ENCODE measurements at regions not wholly inside any gene's neighbourhood (a gene's known extent, or its start where the extent isn't known, plus 50 kb on each side); places are given as distances from the start of the nearest gene placed in this dataset.

- Histone ChIP-seq H3K4me1 (ENCODE audit: insufficient read depth) (no peaks in the 10 kb centered on the region), H3K4me3 (no peak overlapping the region), H3K27ac (no peak overlapping the region), H3K27me3 (no peaks in the 10 kb centered on the region), H3K9me3 (no peaks in the 10 kb centered on the region), H3K36me3 (no peaks in the 10 kb centered on the region)
- intact Hi-C loops (cut with DNase I): no loop called here
- WGBS, 3 donors: 66 to 69% (median 67%) methylated on average over 21 of the region's 21 CpGs
- no peak for DNase-seq
- no peak for TF ChIP-seq POLR2A (IDR thresholded peaks at IDR 0.05)
- TF ChIP-seq, protein P1, sequence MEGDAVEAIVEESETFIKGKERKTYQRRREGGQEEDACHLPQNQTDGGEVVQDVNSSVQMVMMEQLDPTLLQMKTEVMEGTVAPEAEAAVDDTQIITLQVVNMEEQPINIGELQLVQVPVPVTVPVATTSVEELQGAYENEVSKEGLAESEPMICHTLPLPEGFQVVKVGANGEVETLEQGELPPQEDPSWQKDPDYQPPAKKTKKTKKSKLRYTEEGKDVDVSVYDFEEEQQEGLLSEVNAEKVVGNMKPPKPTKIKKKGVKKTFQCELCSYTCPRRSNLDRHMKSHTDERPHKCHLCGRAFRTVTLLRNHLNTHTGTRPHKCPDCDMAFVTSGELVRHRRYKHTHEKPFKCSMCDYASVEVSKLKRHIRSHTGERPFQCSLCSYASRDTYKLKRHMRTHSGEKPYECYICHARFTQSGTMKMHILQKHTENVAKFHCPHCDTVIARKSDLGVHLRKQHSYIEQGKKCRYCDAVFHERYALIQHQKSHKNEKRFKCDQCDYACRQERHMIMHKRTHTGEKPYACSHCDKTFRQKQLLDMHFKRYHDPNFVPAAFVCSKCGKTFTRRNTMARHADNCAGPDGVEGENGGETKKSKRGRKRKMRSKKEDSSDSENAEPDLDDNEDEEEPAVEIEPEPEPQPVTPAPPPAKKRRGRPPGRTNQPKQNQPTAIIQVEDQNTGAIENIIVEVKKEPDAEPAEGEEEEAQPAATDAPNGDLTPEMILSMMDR (IDR thresholded peaks at IDR 0.05): no peak
- no peak for TF ChIP-seq EP300 (IDR thresholded peaks at IDR 0.05)
These were observed 305.1 kb downstream of the CTTN start for GRCh38 chr11:70703141-70704064.

- Histone ChIP-seq H3K36me3 (no peaks in the 10 kb centered on the region), H3K4me3 (no peak overlapping the region), H3K9me3 (no peaks in the 10 kb centered on the region), H3K27ac (no peak overlapping the region), H3K27me3 (no peaks in the 10 kb centered on the region), H3K4me1 (ENCODE audit: insufficient read depth) (no peaks in the 10 kb centered on the region)
- intact Hi-C loops (cut with DNase I): no loop called here
- no peak for DNase-seq
- TF ChIP-seq POLR2A (IDR thresholded peaks at IDR 0.05) (no peak), EP300 (IDR thresholded peaks at IDR 0.05) (no peak)
- TF ChIP-seq, protein P1 (IDR thresholded peaks at IDR 0.05): no peak
These were observed 306.8 kb downstream of the CTTN start for GRCh38 chr11:70705097-70705496.

GRCh38 chr11:70705930-70706329, 307.6 kb downstream of the CTTN start:
- no peak overlapping the region for H3K4me3 ChIP-seq
- no peaks in the 10 kb centered on the region for H3K4me1 ChIP-seq (ENCODE audit: insufficient read depth)
- H3K9me3 ChIP-seq: no peaks in the 10 kb centered on the region
- intact Hi-C loops (cut with DNase I): no loop called here
- no peak overlapping the region for H3K27ac ChIP-seq
- no peaks in the 10 kb centered on the region for H3K36me3 ChIP-seq
- 61 to 76% (median 71%) methylated on average over 10 of the region's 10 CpGs for WGBS, 3 donors
- TF ChIP-seq POLR2A (IDR thresholded peaks at IDR 0.05): no peak
- DNase-seq: no peak
- no peaks in the 10 kb centered on the region for H3K27me3 ChIP-seq

DNA sequence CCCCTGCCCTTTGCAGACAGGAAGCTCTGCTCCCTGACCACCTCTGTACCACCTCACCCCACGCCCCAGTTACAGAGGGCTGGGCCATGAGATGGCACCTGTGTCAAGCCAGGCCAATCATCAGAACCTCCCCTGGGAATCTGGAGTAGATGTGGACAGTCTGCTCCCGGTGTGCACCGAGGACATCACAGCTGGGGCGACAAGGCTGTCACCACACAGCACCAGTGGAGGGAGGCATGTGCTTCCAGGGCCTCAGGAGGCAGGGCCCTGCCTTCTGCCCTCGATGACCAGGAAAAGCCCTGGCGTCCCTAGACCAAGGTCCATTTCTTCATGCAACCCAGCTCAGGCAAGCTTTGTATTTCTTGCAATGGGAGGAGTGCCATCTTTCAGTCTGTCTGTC, 309.5 kb downstream of the CTTN start:
- Histone ChIP-seq H3K27me3 (no peaks in the 10 kb centered on the region), H3K4me3 (no peak overlapping the region), H3K9me3 (no peaks in the 10 kb centered on the region), H3K36me3 (no peaks in the 10 kb centered on the region), H3K4me1 (ENCODE audit: insufficient read depth) (no peaks in the 10 kb centered on the region), H3K27ac (no peak overlapping the region)
- intact Hi-C loops (cut with DNase I): no loop called here
- WGBS, 3 donors: 74 to 91% (median 78%) methylated on average over 6 of the region's 6 CpGs
- DNase-seq: no peak
- TF ChIP-seq POLR2A (IDR thresholded peaks at IDR 0.05): no peak
- TF ChIP-seq EP300 (IDR thresholded peaks at IDR 0.05): no peak

DNA sequence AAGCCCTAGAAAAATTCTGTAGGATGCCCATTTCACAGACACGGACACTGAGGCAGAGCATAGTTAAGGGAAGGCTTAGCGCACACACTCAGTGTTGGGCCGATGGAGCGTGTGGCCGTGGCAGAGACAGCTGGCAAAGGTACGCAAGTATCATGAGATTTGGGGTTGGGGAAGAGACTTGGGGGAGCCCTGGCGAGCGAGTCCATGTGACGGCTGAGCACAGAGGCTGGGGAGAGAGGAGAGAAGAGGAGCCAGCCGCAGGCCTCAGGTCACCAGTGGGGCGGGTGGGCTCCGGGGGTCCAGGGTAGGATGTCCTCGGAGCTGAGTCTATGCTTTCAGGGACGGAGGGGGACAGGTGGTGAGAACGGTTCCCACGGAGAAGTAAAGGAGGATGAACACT, 311.3 kb downstream of the CTTN start:
- 86 to 88% (median 86%) methylated on average over 16 of the region's 16 CpGs for WGBS, 3 donors
- no peak for DNase-seq
- intact Hi-C loops (cut with DNase I): no loop called here
- H3K4me3 ChIP-seq: no peak overlapping the region
- H3K27ac ChIP-seq: no peak overlapping the region
- H3K27me3 ChIP-seq: no peaks in the 10 kb centered on the region
- H3K4me1 ChIP-seq (ENCODE audit: insufficient read depth): no peaks in the 10 kb centered on the region
- H3K36me3 ChIP-seq: no peaks in the 10 kb centered on the region
- TF ChIP-seq EP300 (IDR thresholded peaks at IDR 0.05) (no peak), POLR2A (IDR thresholded peaks at IDR 0.05) (no peak)
- TF ChIP-seq, protein P1 (IDR thresholded peaks at IDR 0.05): no peak
- H3K9me3 ChIP-seq: no peaks in the 10 kb centered on the region

All from ovary (tissue), 7 donors.